ENCODE measurements at regions not wholly inside any gene's neighbourhood (a gene's known extent, or its start where the extent isn't known, plus 50 kb on each side); places are given as distances from the start of the nearest gene placed in this dataset.
"Not testable (repeated sequence)": the region's sequence is repeated elsewhere in the genome, so short reads cannot be mapped to it uniquely, and the experiment has no call there.

GRCh38 chr10:129170812-129171211 is 296.2 kb upstream of the MGMT start:
- DNase-seq, result no peak
- no peak for ATAC-seq

GRCh38 chr10:129171812-129172211 is 295.2 kb upstream of the MGMT start:
- ATAC-seq (no peak), DNase-seq (no peak)

GRCh38 chr10:129174232-129175014 is 292.6 kb upstream of the MGMT start:
- DNase-seq (no peak), ATAC-seq (no peak)

GRCh38 chr10:129179245-129179971 is 287.6 kb upstream of the MGMT start:
- ATAC-seq (no peak), DNase-seq (no peak)

GRCh38 chr10:129179972-129180678 is 286.9 kb upstream of the MGMT start:
- DNase-seq (no peak), ATAC-seq (no peak)

- ATAC-seq (no peak), DNase-seq (no peak)
Measured at GRCh38 chr10:129184196-129184595, 282.8 kb upstream of the MGMT start.

GRCh38 chr10:129187331-129187730 is 279.7 kb upstream of the MGMT start:
- DNase-seq, result no peak
- no peak for ATAC-seq

GRCh38 chr10:129191797-129192196 is 275.2 kb upstream of the MGMT start:
- ATAC-seq (no peak), DNase-seq (no peak)

GRCh38 chr10:129192344-129193128 is 274.5 kb upstream of the MGMT start:
- ATAC-seq (no peak), DNase-seq (no peak)

- peak; percentile 71 for ATAC-seq
- peak; percentile 11 for DNase-seq
Measured at GRCh38 chr10:129193148-129193547, 273.9 kb upstream of the MGMT start.

- ATAC-seq, result no peak
- no peak for DNase-seq
Measured at GRCh38 chr10:129194181-129194870, 272.7 kb upstream of the MGMT start.

- no peak for ATAC-seq
- no peak for DNase-seq
Measured at GRCh38 chr10:129199826-129200225, 267.2 kb upstream of the MGMT start.

- ATAC-seq, result no peak
- DNase-seq, result no peak
Measured at GRCh38 chr10:129203819-129204218, 263.2 kb upstream of the MGMT start.

- ATAC-seq, result no peak
- no peak for DNase-seq
Measured at GRCh38 chr10:129207297-129207696, 259.7 kb upstream of the MGMT start.

- DNase-seq (no peak), ATAC-seq (no peak)
Measured at GRCh38 chr10:129210876-129211275, 256.2 kb upstream of the MGMT start.

GRCh38 chr10:129213256-129213655 is 253.8 kb upstream of the MGMT start:
- no peak for DNase-seq
- ATAC-seq, result no peak

GRCh38 chr10:129213996-129214395 is 253.0 kb upstream of the MGMT start:
- DNase-seq, ATAC-seq: not testable (repeated sequence)

- ATAC-seq, result no peak
- no peak for DNase-seq
Measured at GRCh38 chr10:129219364-129219763, 247.7 kb upstream of the MGMT start.

- DNase-seq (no peak), ATAC-seq (no peak)
Measured at GRCh38 chr10:129222436-129222835, 244.6 kb upstream of the MGMT start.

- no peak for DNase-seq
- ATAC-seq, result no peak
Measured at GRCh38 chr10:129223363-129223762, 243.7 kb upstream of the MGMT start.

- no peak for ATAC-seq
- DNase-seq, result no peak
Measured at GRCh38 chr10:129224065-129224464, 243.0 kb upstream of the MGMT start.

- DNase-seq (no peak), ATAC-seq (no peak)
Measured at GRCh38 chr10:129231821-129232220, 235.2 kb upstream of the MGMT start.

Data from stimulated activated naive CD8-positive, alpha-beta T cell treated with anti-CD3 and anti-CD28 coated beads, Interleukin-15, Interleukin-2, amounts not matched to agents 100 U/mL and 50 U/mL, for 24 hours (primary cell).